Left ventricle myocardium inferior (tissue), 1 donor: ENCODE measurements at regions not wholly inside any gene's neighbourhood (a gene's known extent, or its start where the extent isn't known, plus 50 kb on each side); places are given as distances from the start of the nearest gene placed in this dataset.

Source experiments
- DNase-seq: peaks from one replicate; pipeline ENCODE4 v3.0.0-alpha.2; 2020
- H3K27ac ChIP-seq: fragments of 200-600 bp; replicated peaks from 2 replicates; pipeline ENCODE4 v1.8.0; 2021
- H3K27me3 ChIP-seq: fragments of 200-600 bp; 2 replicates; pipeline ENCODE4 v1.8.0; 2021; ENCODE audit warnings: low read depth
- H3K36me3 ChIP-seq: fragments of 200-600 bp; 2 replicates; pipeline ENCODE4 v1.8.0; 2021
- H3K4me1 ChIP-seq: fragments of 200-600 bp; 2 replicates; pipeline ENCODE4 v1.8.0; 2021
- H3K4me3 ChIP-seq: fragments of 200-600 bp; 2 replicates; pipeline ENCODE4 v1.8.0; 2021; ENCODE audit warnings: mild to moderate bottlenecking, moderate library complexity
- H3K9me3 ChIP-seq: fragments of 200-600 bp; replicated peaks from 2 replicates; pipeline ENCODE4 v1.8.0; 2021
- intact Hi-C: fragments of 100-400 bp; cut with micrococcal nuclease; formaldehyde crosslinking; loops from one replicate; pipeline ENCODE4 v1.11.0; 2022
- TF ChIP-seq, protein P1 (sequence below): fragments of 200-600 bp; IDR thresholded peaks from 2 replicates; pipeline ENCODE4 v1.8.0; 2021; ENCODE audit warnings: antibody characterized with exemption, mild to moderate bottlenecking, borderline replicate concordance
- donor health status: DM: no; HTN: yes; CAD: no; lungs with severe emphysema.

DNA sequence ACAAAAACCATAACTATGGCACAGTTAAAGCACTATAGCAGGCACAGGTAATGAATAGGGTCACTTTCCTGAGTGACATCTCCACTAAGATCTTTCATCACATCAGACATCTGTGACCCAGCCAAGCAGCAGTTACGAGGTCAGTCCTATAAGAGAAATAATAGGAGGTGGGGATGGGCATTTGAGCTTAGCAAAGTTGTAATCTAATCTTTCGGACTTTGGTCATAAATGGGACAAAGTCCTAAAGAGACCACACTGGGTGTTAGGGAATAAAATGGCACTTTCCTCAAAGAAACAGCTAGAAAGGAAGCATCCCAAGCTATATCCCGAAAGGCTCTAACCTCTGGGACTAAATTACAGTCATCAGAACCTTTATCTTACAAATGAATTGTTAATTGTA lies 432.2 kb downstream of the PIK3R1 start:
- DNase-seq, result no peak
- Histone ChIP-seq H3K36me3 (no peaks in the 10 kb centered on the region), H3K9me3 (no peaks in the 10 kb centered on the region), H3K27ac (no peak overlapping the region), H3K27me3 (no peaks in the 10 kb centered on the region), H3K4me3 (no peak overlapping the region), H3K4me1 (peaks cover 12% of the 10 kb centered on the region)
- intact Hi-C loops, result no loop called here
- TF ChIP-seq, protein P1, sequence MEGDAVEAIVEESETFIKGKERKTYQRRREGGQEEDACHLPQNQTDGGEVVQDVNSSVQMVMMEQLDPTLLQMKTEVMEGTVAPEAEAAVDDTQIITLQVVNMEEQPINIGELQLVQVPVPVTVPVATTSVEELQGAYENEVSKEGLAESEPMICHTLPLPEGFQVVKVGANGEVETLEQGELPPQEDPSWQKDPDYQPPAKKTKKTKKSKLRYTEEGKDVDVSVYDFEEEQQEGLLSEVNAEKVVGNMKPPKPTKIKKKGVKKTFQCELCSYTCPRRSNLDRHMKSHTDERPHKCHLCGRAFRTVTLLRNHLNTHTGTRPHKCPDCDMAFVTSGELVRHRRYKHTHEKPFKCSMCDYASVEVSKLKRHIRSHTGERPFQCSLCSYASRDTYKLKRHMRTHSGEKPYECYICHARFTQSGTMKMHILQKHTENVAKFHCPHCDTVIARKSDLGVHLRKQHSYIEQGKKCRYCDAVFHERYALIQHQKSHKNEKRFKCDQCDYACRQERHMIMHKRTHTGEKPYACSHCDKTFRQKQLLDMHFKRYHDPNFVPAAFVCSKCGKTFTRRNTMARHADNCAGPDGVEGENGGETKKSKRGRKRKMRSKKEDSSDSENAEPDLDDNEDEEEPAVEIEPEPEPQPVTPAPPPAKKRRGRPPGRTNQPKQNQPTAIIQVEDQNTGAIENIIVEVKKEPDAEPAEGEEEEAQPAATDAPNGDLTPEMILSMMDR, result no peak

DNA sequence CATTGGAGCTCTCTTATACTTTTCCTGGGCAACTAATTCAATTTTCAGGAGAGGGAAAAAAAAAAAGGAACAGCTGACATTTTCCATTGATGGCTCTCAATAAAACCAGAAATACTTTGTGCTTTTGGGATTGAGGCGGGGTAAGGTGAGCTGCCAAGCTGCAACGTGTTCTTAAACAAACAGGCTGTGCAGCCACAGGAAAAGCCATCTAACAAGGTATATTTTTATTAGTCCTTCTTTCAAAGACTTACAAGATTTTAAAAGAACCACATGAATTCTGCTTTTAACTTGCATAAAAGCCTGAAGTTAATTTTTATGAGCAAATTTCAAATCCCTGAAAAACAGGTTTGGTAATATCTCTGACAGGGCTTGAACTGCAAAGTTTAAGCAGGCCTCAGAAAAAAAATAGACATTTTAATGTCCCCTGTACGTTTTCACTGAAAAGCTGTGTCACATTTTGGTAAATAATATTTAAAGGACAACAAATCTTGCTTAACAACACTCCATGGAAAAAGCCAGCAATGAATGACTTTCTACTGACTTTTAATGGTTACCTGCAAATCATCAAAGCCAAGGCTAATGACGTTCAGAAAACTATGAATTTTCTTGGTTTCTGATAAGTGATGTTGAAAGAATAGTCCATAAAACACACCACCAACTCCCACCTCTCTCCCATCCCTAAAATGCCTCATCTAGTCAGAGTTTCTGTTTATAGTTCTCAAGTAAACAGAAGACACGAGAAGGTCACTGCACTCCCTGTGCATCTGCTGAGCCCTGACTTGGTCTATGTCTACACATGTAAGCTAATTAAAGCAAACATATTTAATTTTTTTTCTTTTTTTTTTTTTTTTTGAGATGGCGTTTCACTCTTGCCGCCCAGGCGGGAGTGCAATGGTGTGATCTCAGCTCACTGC lies 433.6 kb downstream of the PIK3R1 start:
- no peak for DNase-seq
- Histone ChIP-seq H3K27ac (no peak overlapping the region), H3K36me3 (no peaks in the 10 kb centered on the region), H3K9me3 (no peaks in the 10 kb centered on the region), H3K4me1 (peaks cover 12% of the 10 kb centered on the region), H3K4me3 (no peak overlapping the region), H3K27me3 (no peaks in the 10 kb centered on the region)
- intact Hi-C loops, result no loop called here
- TF ChIP-seq, protein P1, result no peak

DNA sequence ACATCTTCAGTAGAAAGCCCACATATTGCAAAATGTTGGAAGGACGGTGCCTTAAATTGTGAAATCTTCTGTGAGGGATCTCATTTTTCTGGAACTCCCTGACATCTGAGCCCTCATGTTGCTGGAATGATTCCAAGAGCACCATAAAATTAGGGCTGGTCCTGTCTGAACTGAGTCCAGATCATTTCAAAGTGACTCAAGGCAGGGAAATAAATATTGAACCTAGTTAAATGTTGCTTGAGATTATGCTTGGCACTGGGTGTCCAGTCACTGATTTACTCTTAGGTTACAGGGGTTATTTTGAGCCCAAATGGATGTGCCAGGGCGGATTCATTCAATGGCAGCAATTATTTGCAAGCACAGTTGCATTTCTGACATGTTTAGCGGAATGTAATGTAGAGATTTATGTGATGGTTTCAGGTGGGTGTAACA lies 437.0 kb downstream of the PIK3R1 start:
- Histone ChIP-seq H3K4me1 (no peaks in the 10 kb centered on the region), H3K9me3 (no peaks in the 10 kb centered on the region), H3K27me3 (no peaks in the 10 kb centered on the region), H3K36me3 (no peaks in the 10 kb centered on the region), H3K27ac (no peak overlapping the region), H3K4me3 (no peak overlapping the region)
- TF ChIP-seq, protein P1, result no peak
- DNase-seq, result no peak
- intact Hi-C loops, result no loop called here

GRCh38 chr5:68653471-68653870 lies 437.9 kb downstream of the PIK3R1 start:
- no peaks in the 10 kb centered on the region for H3K27me3 ChIP-seq
- no peaks in the 10 kb centered on the region for H3K36me3 ChIP-seq
- H3K27ac ChIP-seq, result no peak overlapping the region
- no peak overlapping the region for H3K4me3 ChIP-seq
- no peak for DNase-seq
- TF ChIP-seq, protein P1, result no peak
- no peaks in the 10 kb centered on the region for H3K4me1 ChIP-seq
- no peaks in the 10 kb centered on the region for H3K9me3 ChIP-seq
- intact Hi-C loops, result no loop called here

- Histone ChIP-seq H3K27ac (no peak overlapping the region), H3K4me3 (no peak overlapping the region), H3K9me3 (no peaks in the 10 kb centered on the region), H3K36me3 (no peaks in the 10 kb centered on the region), H3K27me3 (no peaks in the 10 kb centered on the region), H3K4me1 (no peaks in the 10 kb centered on the region)
- no peak for DNase-seq
- intact Hi-C loops, result no loop called here
- TF ChIP-seq, protein P1, result no peak
Measured at GRCh38 chr5:68657055-68657961, 436.5 kb upstream of the SLC30A5 start.
